Right lobe of liver (tissue), 6 donors: ENCODE measurements at regions not wholly inside any gene's neighbourhood (a gene's known extent, or its start where the extent isn't known, plus 50 kb on each side); places are given as distances from the start of the nearest gene placed in this dataset.

Source experiments
- ATAC-seq, 4 donors: fragments of 200-7000 bp; cut with Tn5 transposase; one replicate each; pipeline ENCODE4 v1.9.1; 2020; ENCODE audit warnings: mild to moderate bottlenecking in 4 of 4, moderate library complexity in 4 of 4
- DNase-seq, 3 donors: peaks; one replicate each; pipeline ENCODE4 v3.0.0-alpha.2; 2020
- H3K27ac ChIP-seq, 3 donors: fragments of 200-600 bp; one replicate each; pipeline ENCODE4 v1.8.0; 2022
- H3K27me3 ChIP-seq, 2 donors: fragments of 200-600 bp; one replicate each; pipeline ENCODE4 v1.8.0; 2022
- H3K36me3 ChIP-seq, 4 donors: fragments of 200-600 bp; sonication (generic) in 1 of 4; one replicate each; pipeline versions ENCODE4 v1.5.1 to v1.8.0; 2017 to 2022; ENCODE audit warnings: control low read depth in 1 of 4
- H3K4me1 ChIP-seq, 4 donors: fragments of 200-600 bp; sonication (generic) in 1 of 4; one replicate each; pipeline versions ENCODE4 v1.5.1 to v1.8.0; 2017 to 2022; ENCODE audit warnings: control low read depth in 1 of 4
- H3K4me3 ChIP-seq, 3 donors: fragments of 200-600 bp; one replicate each; pipeline ENCODE4 v1.8.0; 2022
- H3K9me3 ChIP-seq, 4 donors: fragments of 200-600 bp; sonication (generic) in 1 of 4; one replicate each; pipeline versions ENCODE4 v1.5.1 to v1.8.0; 2017 to 2022; ENCODE audit warnings: control low read depth in 1 of 4
- POLR2A ChIP-seq: fragments of 450-650 bp; IDR thresholded peaks from one replicate; pipeline ENCODE4 v1.6.1; 2017; ENCODE audit warnings: antibody characterized with exemption, mild to moderate bottlenecking
- WGBS: methylation state at CpG from one replicate; pipeline ENCODE4 v1.1.6; 2018; ENCODE audit warnings: low coverage, low lambda C conversion rate; ENCODE audit not compliant: insufficient coverage; ENCODE audit errors: missing lambda C conversion rate; 5-methylcytosine and 5-hydroxymethylcytosine counted together
- intact Hi-C, 2 donors: fragments of 100-400 bp; cut with DNase I; formaldehyde crosslinking; loops; one replicate each; pipeline versions ENCODE4 v1.11.2 to v1.14.1; 2022
- TF ChIP-seq, protein P1 (sequence below), 4 donors: fragments of 200-600 bp in 3 of 4; fragments of 450-650 bp in 1 of 4; IDR thresholded peaks; one replicate each; pipeline versions ENCODE4 v1.5.1 to v1.8.0; 2016 to 2022; ENCODE audit warnings: antibody characterized with exemption in 4 of 4, mild to moderate bottlenecking in 2 of 4
- donor health status: DM: no; HTN: yes; CAD: no.
- donor health status: DM: no; HTN: no; CAD: no.
- donor health status: DM: no; HTN: no; CAD: no.
- donor health status: DM: no; HTN: yes; CAD: no.
- donor health status: DM: no; HTN: yes; CAD: no.

- Histone ChIP-seq H3K27me3 (no peaks in the 10 kb centered on the region), H3K4me1 (no peaks in the 10 kb centered on the region), H3K4me3 (no peak overlapping the region), H3K36me3 (no peaks in the 10 kb centered on the region), H3K27ac (no peak overlapping the region), H3K9me3 (no peaks in the 10 kb centered on the region)
- peak; percentile 42 to 67 (median 65) for ATAC-seq
- intact Hi-C loops: no loop called here
- WGBS: 35% methylated on average over 5 of the region's 5 CpGs
- DNase-seq: no peak
- TF ChIP-seq POLR2A: no peak
- TF ChIP-seq, protein P1, sequence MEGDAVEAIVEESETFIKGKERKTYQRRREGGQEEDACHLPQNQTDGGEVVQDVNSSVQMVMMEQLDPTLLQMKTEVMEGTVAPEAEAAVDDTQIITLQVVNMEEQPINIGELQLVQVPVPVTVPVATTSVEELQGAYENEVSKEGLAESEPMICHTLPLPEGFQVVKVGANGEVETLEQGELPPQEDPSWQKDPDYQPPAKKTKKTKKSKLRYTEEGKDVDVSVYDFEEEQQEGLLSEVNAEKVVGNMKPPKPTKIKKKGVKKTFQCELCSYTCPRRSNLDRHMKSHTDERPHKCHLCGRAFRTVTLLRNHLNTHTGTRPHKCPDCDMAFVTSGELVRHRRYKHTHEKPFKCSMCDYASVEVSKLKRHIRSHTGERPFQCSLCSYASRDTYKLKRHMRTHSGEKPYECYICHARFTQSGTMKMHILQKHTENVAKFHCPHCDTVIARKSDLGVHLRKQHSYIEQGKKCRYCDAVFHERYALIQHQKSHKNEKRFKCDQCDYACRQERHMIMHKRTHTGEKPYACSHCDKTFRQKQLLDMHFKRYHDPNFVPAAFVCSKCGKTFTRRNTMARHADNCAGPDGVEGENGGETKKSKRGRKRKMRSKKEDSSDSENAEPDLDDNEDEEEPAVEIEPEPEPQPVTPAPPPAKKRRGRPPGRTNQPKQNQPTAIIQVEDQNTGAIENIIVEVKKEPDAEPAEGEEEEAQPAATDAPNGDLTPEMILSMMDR (IDR thresholded peaks at IDR 0.05): peak; percentile 39 to 70 (median 60)
These were observed 50.9 kb upstream of the PRDX4 start for GRCh38 chrX:23616361-23616760.
